Astrocyte (in vitro differentiated cells and primary cell): ENCODE measurements at regions not wholly inside any gene's neighbourhood (a gene's known extent, or its start where the extent isn't known, plus 50 kb on each side); places are given as distances from the start of the nearest gene placed in this dataset.
"Not testable (repeated sequence)": the region's sequence is repeated elsewhere in the genome, so short reads cannot be mapped to it uniquely, and the experiment has no call there.

ENCODE experiments used
- EZH2 ChIP-seq: IDR thresholded peaks from 2 replicates; pipeline ENCODE4 v1.6.1; 2012; ENCODE audit warnings: mild to moderate bottlenecking, low read length, inconsistent platforms; ENCODE audit not compliant: insufficient read depth
- TF ChIP-seq, protein P1 (sequence below): IDR thresholded peaks from 2 replicates; pipeline ENCODE4 v1.5.1; 2011; ENCODE audit warnings: low read depth, mild to moderate bottlenecking, inconsistent platforms, low read length, moderate library complexity; ENCODE audit not compliant: insufficient read depth

DNA sequence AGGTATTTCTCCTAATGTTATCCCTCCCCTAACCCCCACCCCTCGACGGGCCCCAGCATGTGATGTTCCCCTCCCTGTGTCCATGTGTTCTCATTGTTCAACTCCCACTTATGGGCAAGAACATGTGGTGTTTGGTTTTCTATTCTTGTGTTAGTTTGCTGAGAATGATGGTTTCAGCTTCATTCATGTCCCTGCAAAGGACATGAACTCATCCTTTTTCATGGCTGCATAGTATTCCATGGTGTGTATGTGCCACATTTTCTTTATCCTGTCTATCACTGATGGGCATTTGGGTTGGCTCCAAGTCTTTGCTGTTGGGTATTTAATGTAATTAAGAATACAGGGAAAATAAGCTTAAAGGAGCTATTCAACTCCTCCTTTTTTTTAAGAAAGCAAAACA is 1030.4 kb downstream of the PCDH7 start:
- TF ChIP-seq, protein P1, sequence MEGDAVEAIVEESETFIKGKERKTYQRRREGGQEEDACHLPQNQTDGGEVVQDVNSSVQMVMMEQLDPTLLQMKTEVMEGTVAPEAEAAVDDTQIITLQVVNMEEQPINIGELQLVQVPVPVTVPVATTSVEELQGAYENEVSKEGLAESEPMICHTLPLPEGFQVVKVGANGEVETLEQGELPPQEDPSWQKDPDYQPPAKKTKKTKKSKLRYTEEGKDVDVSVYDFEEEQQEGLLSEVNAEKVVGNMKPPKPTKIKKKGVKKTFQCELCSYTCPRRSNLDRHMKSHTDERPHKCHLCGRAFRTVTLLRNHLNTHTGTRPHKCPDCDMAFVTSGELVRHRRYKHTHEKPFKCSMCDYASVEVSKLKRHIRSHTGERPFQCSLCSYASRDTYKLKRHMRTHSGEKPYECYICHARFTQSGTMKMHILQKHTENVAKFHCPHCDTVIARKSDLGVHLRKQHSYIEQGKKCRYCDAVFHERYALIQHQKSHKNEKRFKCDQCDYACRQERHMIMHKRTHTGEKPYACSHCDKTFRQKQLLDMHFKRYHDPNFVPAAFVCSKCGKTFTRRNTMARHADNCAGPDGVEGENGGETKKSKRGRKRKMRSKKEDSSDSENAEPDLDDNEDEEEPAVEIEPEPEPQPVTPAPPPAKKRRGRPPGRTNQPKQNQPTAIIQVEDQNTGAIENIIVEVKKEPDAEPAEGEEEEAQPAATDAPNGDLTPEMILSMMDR = not testable (repeated sequence)
- TF ChIP-seq EZH2 = not testable (repeated sequence)
